ENCODE measurements at regions not wholly inside any gene's neighbourhood (a gene's known extent, or its start where the extent isn't known, plus 50 kb on each side); places are given as distances from the start of the nearest gene placed in this dataset.
"Not testable (repeated sequence)": the region's sequence is repeated elsewhere in the genome, so short reads cannot be mapped to it uniquely, and the experiment has no call there.

GRCh38 chr21:14825514-14825974 lies 239.3 kb downstream of the NRIP1 start:
- H3K4me1 ChIP-seq (ENCODE audit: control insufficient read depth, insufficient read depth, low read length, poor library complexity, severe bottlenecking) = no peaks in the 10 kb centered on the region

GRCh38 chr21:14824126-14824525 lies 240.7 kb downstream of the NRIP1 start:
- 83 to 88% methylated on average over 2 of the region's 3 CpGs for WGBS, 2 experiments (ENCODE audit: insufficient coverage in 2 of 2)
- Histone ChIP-seq H3K9me3 (ENCODE audit: control insufficient read depth, low read length) (no peaks in the 10 kb centered on the region), H3K36me3 (ENCODE audit: control insufficient read depth, insufficient read depth, low read length) (no peaks in the 10 kb centered on the region), H3K4me3 (ENCODE audit: extremely low read depth, insufficient read depth, low read length, poor library complexity, severe bottlenecking) (no peak overlapping the region), H3K4me1 (ENCODE audit: control insufficient read depth, insufficient read depth, low read length, poor library complexity, severe bottlenecking) (no peaks in the 10 kb centered on the region), H3K27ac (ENCODE audit: low read depth, low read length, severe bottlenecking) (no peak overlapping the region)

More at GRCh38 chr21:14825514-14825974, 239.3 kb downstream of the NRIP1 start:
- Histone ChIP-seq H3K27ac (ENCODE audit: low read depth, low read length, severe bottlenecking) (no peak overlapping the region), H3K4me3 (ENCODE audit: extremely low read depth, insufficient read depth, low read length, poor library complexity, severe bottlenecking) (no peak overlapping the region), H3K36me3 (ENCODE audit: control insufficient read depth, insufficient read depth, low read length) (no peaks in the 10 kb centered on the region), H3K9me3 (ENCODE audit: control insufficient read depth, low read length) (no peaks in the 10 kb centered on the region)
- WGBS, 2 experiments (ENCODE audit: insufficient coverage in 2 of 2) = no CpG with 5 or more reads among the region's 3 CpGs

GRCh38 chr21:14817311-14817710 lies 247.5 kb downstream of the NRIP1 start:
- no peaks in the 10 kb centered on the region for H3K9me3 ChIP-seq (ENCODE audit: control insufficient read depth, low read length)
- H3K4me1 ChIP-seq (ENCODE audit: control insufficient read depth, insufficient read depth, low read length, poor library complexity, severe bottlenecking) = no peaks in the 10 kb centered on the region
- H3K27ac ChIP-seq (ENCODE audit: low read depth, low read length, severe bottlenecking) = no peak overlapping the region
- no peak overlapping the region for H3K4me3 ChIP-seq (ENCODE audit: extremely low read depth, insufficient read depth, low read length, poor library complexity, severe bottlenecking)
- 78 to 87% methylated on average over 1 of the region's 1 CpG for WGBS, 2 experiments (ENCODE audit: insufficient coverage in 2 of 2)
- no peaks in the 10 kb centered on the region for H3K36me3 ChIP-seq (ENCODE audit: control insufficient read depth, insufficient read depth, low read length)

- WGBS, 2 experiments (ENCODE audit: insufficient coverage in 2 of 2) = 86 to 100% methylated on average over 1 of the region's 3 CpGs
- no peaks in the 10 kb centered on the region for H3K36me3 ChIP-seq (ENCODE audit: control insufficient read depth, insufficient read depth, low read length)
- H3K9me3 ChIP-seq (ENCODE audit: control insufficient read depth, low read length) = no peaks in the 10 kb centered on the region
Observed at GRCh38 chr21:14814991-14815390, 249.8 kb downstream of the NRIP1 start.

GRCh38 chr21:14814282-14814681 lies 250.5 kb downstream of the NRIP1 start:
- Histone ChIP-seq H3K4me1 (ENCODE audit: control insufficient read depth, insufficient read depth, low read length, poor library complexity, severe bottlenecking) (no peaks in the 10 kb centered on the region), H3K4me3 (ENCODE audit: extremely low read depth, insufficient read depth, low read length, poor library complexity, severe bottlenecking) (no peak overlapping the region), H3K27ac (ENCODE audit: low read depth, low read length, severe bottlenecking) (no peak overlapping the region), H3K9me3 (ENCODE audit: control insufficient read depth, low read length) (no peaks in the 10 kb centered on the region), H3K36me3 (ENCODE audit: control insufficient read depth, insufficient read depth, low read length) (no peaks in the 10 kb centered on the region)
- whole genome bisulfite sequencing, 2 experiments (ENCODE audit: insufficient coverage in 2 of 2) = no CpG with 5 or more reads among the region's 3 CpGs

More at GRCh38 chr21:14814991-14815390, 249.8 kb downstream of the NRIP1 start:
- no peaks in the 10 kb centered on the region for H3K4me1 ChIP-seq (ENCODE audit: control insufficient read depth, insufficient read depth, low read length, poor library complexity, severe bottlenecking)
- no peak overlapping the region for H3K4me3 ChIP-seq (ENCODE audit: extremely low read depth, insufficient read depth, low read length, poor library complexity, severe bottlenecking)
- no peak overlapping the region for H3K27ac ChIP-seq (ENCODE audit: low read depth, low read length, severe bottlenecking)

GRCh38 chr21:14804170-14804569 lies 258.1 kb upstream of the SAMSN1 start:
- H3K36me3 ChIP-seq (ENCODE audit: control insufficient read depth, insufficient read depth, low read length); H3K9me3 ChIP-seq (ENCODE audit: control insufficient read depth, low read length); H3K4me3 ChIP-seq (ENCODE audit: extremely low read depth, insufficient read depth, low read length, poor library complexity, severe bottlenecking); H3K4me1 ChIP-seq (ENCODE audit: control insufficient read depth, insufficient read depth, low read length, poor library complexity, severe bottlenecking); H3K27ac ChIP-seq (ENCODE audit: low read depth, low read length, severe bottlenecking): not testable (repeated sequence)
- WGBS, 2 experiments (ENCODE audit: insufficient coverage in 2 of 2) = no CpG with 5 or more reads among the region's 2 CpGs

- Histone ChIP-seq H3K36me3 (ENCODE audit: control insufficient read depth, insufficient read depth, low read length) (no peaks in the 10 kb centered on the region), H3K4me3 (ENCODE audit: extremely low read depth, insufficient read depth, low read length, poor library complexity, severe bottlenecking) (no peak overlapping the region), H3K27ac (ENCODE audit: low read depth, low read length, severe bottlenecking) (no peak overlapping the region), H3K4me1 (ENCODE audit: control insufficient read depth, insufficient read depth, low read length, poor library complexity, severe bottlenecking) (no peaks in the 10 kb centered on the region), H3K9me3 (ENCODE audit: control insufficient read depth, low read length) (peaks cover 19% of the 10 kb centered on the region)
Observed at GRCh38 chr21:14797543-14797942, 251.4 kb upstream of the SAMSN1 start.

- no peak overlapping the region for H3K4me3 ChIP-seq (ENCODE audit: extremely low read depth, insufficient read depth, low read length, poor library complexity, severe bottlenecking)
- no peak overlapping the region for H3K27ac ChIP-seq (ENCODE audit: low read depth, low read length, severe bottlenecking)
- no peaks in the 10 kb centered on the region for H3K9me3 ChIP-seq (ENCODE audit: control insufficient read depth, low read length)
- no peaks in the 10 kb centered on the region for H3K36me3 ChIP-seq (ENCODE audit: control insufficient read depth, insufficient read depth, low read length)
- H3K4me1 ChIP-seq (ENCODE audit: control insufficient read depth, insufficient read depth, low read length, poor library complexity, severe bottlenecking) = no peaks in the 10 kb centered on the region
Observed at GRCh38 chr21:14787312-14787711, 241.2 kb upstream of the SAMSN1 start.

GRCh38 chr21:14785679-14786078 lies 239.6 kb upstream of the SAMSN1 start:
- Histone ChIP-seq H3K27ac (ENCODE audit: low read depth, low read length, severe bottlenecking) (no peak overlapping the region), H3K4me1 (ENCODE audit: control insufficient read depth, insufficient read depth, low read length, poor library complexity, severe bottlenecking) (no peaks in the 10 kb centered on the region), H3K4me3 (ENCODE audit: extremely low read depth, insufficient read depth, low read length, poor library complexity, severe bottlenecking) (no peak overlapping the region), H3K9me3 (ENCODE audit: control insufficient read depth, low read length) (no peaks in the 10 kb centered on the region), H3K36me3 (ENCODE audit: control insufficient read depth, insufficient read depth, low read length) (no peaks in the 10 kb centered on the region)
- WGBS, 2 experiments (ENCODE audit: insufficient coverage in 2 of 2) = no CpG with 5 or more reads among the region's 2 CpGs

- Histone ChIP-seq H3K27ac (ENCODE audit: low read depth, low read length, severe bottlenecking) (no peak overlapping the region), H3K4me3 (ENCODE audit: extremely low read depth, insufficient read depth, low read length, poor library complexity, severe bottlenecking) (no peak overlapping the region), H3K36me3 (ENCODE audit: control insufficient read depth, insufficient read depth, low read length) (no peaks in the 10 kb centered on the region), H3K9me3 (ENCODE audit: control insufficient read depth, low read length) (no peaks in the 10 kb centered on the region), H3K4me1 (ENCODE audit: control insufficient read depth, insufficient read depth, low read length, poor library complexity, severe bottlenecking) (no peaks in the 10 kb centered on the region)
- WGBS, 2 experiments (ENCODE audit: insufficient coverage in 2 of 2) = 50% methylated on average over 3 of the region's 5 CpGs; no CpG with 5 or more reads in 1 of the 2 experiments
Observed at GRCh38 chr21:14773777-14774345, 227.7 kb upstream of the SAMSN1 start.

- Histone ChIP-seq H3K9me3 (ENCODE audit: control insufficient read depth, low read length) (no peaks in the 10 kb centered on the region), H3K36me3 (ENCODE audit: control insufficient read depth, insufficient read depth, low read length) (no peaks in the 10 kb centered on the region), H3K4me1 (ENCODE audit: control insufficient read depth, insufficient read depth, low read length, poor library complexity, severe bottlenecking) (no peaks in the 10 kb centered on the region), H3K27ac (ENCODE audit: low read depth, low read length, severe bottlenecking) (no peak overlapping the region), H3K4me3 (ENCODE audit: extremely low read depth, insufficient read depth, low read length, poor library complexity, severe bottlenecking) (no peak overlapping the region)
- WGBS, 2 experiments (ENCODE audit: insufficient coverage in 2 of 2) = 95 to 100% methylated on average over 2 of the region's 2 CpGs
Observed at GRCh38 chr21:14771593-14771992, 225.5 kb upstream of the SAMSN1 start.

Measured in mesodermal cell (in vitro differentiated cells).